ENCODE measurements at regions not wholly inside any gene's neighbourhood (a gene's known extent, or its start where the extent isn't known, plus 50 kb on each side); places are given as distances from the start of the nearest gene placed in this dataset.
"Not testable (repeated sequence)": the region's sequence is repeated elsewhere in the genome, so short reads cannot be mapped to it uniquely, and the experiment has no call there.

DNA sequence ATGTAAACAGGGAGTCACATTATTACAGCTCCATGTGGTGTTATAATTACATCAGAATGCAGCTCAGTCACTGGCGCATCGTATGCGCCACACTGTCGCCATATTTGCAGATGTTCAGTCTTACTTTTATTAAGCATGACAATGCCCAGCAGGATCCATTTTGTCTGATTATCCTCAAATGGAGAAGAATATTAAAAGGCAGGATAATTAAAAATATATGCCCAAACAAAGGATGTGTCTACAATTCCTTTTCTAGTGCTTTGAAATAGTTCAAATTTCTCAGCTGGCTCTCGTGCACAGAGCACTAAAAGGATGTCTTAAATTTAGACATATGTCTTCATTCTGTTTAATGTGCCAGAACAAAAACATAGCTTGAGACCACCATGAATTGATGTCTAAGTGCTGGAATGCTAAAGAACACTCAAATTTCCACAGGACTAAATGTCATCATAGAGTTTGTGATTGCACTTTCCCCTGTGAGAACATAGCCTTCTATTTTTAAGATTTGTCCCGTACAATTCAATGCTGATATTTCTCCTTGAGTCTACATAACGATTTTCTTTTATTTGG is 168.0 kb downstream of the DKK1 start:
- DNase-seq (ENCODE audit: low read depth) = no peak

- no peak for DNase-seq (ENCODE audit: low read depth)
Observed at GRCh38 chr10:52483587-52483986, 169.5 kb downstream of the DKK1 start.

DNA sequence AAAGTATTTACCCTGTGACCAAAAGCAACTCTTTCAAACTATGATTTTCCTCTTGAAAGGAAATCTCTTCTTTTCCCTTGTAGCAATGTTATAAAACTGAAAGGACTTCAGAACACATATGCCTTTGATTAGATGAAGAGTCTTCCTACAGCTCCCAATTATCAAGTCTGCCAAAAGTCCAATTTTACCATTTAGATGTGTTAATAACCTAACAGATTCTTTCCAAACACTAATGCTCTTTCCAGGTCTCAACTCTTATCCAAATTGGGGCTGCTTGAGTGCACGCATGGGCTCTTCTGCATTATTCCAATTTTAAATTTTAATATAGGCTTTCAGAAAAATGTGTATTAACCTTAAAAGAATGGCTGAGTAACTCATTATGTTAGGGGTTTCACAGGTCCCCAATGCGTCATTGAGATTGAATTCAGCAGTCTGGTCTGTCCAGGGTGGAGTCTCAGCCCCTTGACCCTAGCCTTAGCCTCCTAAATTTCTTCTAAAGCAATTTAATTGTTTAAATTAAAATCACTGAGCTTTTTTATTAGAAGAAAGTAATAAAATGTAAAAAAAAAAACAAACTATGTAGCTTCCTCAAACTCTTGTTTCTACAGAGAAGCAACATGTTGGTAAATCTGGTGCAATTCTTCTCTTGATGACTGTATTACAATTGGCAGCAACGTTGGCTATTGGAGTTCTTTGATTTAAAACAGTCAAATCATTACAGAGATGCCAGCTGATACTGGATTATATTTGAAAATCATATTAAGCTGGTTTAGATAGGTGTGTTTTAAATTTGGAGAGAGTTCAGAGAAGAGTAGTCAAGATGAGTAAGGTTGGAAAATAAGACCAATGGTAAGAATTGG is 170.4 kb downstream of the DKK1 start:
- no peak for DNase-seq (ENCODE audit: low read depth)

DNA sequence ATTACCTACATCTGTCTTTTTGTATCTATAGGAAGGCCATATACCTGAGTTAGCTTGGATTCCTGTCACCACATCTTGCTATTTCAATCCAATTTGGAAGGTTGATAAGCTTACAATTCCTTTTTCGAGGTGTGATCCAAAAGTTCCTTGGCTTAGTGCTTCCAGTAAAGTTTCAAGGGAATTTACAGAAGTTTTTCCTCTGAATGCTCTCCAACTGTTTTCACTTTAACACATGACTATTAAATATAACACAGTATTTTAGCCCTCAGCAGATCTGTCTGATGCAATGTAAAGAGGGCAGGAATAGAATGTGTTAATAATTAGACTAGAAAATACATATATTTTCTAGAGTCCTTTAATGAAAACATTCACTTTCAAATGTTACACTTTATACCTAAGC is 171.4 kb downstream of the DKK1 start:
- no peak for DNase-seq (ENCODE audit: low read depth)

- no peak for DNase-seq (ENCODE audit: low read depth)
Observed at GRCh38 chr10:52486840-52487611, 172.9 kb downstream of the DKK1 start.

GRCh38 chr10:52488606-52489485 is 174.8 kb downstream of the DKK1 start:
- DNase-seq (ENCODE audit: low read depth) = no peak

- DNase-seq (ENCODE audit: low read depth) = no peak
Observed at GRCh38 chr10:52491246-52491995, 177.3 kb downstream of the DKK1 start.

DNA sequence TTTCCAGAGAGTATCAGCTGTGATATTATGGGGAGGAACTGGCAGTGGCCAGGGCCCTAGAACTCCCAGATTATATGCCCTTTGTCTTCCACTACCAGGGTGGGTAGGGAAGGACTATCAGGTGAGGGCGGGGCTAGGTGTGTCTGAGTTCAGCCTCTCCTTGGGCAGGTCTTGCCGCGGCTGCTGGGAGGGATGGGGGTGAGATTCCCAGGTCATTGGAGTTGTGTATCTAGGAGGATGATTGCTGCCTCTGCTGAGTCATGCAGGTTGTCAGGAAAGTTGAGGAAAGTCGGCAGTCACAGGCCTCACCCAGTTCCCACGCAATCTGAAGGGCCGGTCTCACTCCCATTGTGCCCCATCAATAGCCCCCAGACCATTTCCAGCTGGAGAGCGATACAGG is 185.2 kb downstream of the DKK1 start:
- no peak for DNase-seq (ENCODE audit: low read depth)

- DNase-seq (ENCODE audit: low read depth) = no peak
Observed at GRCh38 chr10:52500476-52500875, 186.4 kb downstream of the DKK1 start.

- DNase-seq (ENCODE audit: low read depth) = no peak
Observed at GRCh38 chr10:52502237-52502636, 188.2 kb downstream of the DKK1 start.

DNA sequence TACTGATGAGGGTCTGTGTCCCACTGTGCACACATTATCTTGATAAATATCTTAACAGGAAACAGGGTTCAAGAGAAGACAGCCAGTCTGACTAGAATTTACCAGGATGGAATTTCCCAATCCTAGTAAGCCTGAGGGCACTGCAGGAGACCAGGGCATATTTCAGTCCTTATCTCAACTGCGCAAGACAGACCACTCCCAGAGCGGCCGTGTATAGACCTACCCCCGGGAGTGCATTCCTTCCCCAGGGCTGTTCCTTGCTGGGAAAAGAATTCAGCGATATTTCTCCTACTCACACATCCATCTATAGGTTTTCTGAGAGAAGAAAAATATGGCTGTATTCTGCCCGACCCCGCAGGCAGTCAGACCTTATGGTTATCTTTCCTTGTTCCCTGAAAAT is 191.3 kb downstream of the DKK1 start:
- DNase-seq (ENCODE audit: low read depth) = not testable (repeated sequence)

DNA sequence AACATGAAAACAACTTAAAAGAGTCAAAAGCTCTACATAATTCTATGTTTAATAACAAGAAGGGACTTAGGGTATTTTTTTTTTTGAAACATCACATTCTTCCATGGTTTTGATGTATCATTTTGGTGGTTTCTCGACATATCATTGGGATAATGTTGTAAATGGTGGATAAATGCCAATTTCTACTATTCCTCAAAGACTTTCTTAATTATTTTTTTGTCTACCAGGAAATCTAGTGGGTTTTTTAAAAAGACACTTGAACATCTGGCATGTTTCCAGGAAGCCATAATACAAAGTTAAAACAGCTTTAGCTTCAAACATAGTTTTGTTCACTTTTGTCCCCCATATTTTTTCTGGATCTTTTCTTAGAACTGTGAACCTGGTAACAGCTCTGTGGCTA is 200.4 kb downstream of the DKK1 start:
- DNase-seq (ENCODE audit: low read depth) = no peak

DNA sequence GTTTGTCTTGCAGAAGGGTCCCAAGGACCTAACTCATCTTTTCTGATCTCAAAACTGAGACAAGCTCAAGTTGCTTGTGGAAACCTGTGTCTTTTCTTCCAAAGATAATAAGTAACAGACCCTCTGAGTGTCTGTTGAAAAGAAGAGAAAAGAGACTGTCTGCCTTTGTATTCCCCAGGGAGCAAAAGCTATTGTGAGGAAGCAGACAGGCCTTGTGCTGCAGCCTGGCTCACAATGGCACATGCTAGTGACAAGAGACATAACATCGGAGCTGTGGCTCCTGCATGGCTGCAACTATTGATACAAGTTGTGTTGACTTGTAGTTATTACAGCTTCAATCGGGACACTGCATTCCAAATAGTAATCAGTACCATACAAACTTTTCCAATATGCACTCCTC is 202.9 kb downstream of the DKK1 start:
- no peak for DNase-seq (ENCODE audit: low read depth)

DNA sequence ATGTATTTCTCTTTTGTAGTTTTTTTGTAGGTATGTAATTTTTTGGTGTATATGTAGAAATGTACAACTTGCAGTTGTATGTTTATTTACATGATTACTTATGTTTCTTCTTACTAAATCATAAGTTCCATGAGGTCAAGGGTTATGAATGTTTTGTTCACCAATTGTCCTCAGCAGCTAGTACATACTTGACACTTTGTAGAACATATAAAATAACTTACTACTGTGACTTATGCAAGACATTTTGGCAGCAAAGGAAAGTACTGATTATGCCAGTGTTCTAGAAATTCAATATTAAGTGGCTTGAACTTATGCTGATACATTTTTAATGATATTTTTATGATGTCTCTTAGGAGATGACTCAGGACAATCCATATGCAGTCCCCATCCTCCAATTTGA is 209.6 kb downstream of the DKK1 start:
- DNase-seq (ENCODE audit: low read depth) = no peak

- no peak for DNase-seq (ENCODE audit: low read depth)
Observed at GRCh38 chr10:52525761-52526160, 211.7 kb downstream of the DKK1 start.

DNA sequence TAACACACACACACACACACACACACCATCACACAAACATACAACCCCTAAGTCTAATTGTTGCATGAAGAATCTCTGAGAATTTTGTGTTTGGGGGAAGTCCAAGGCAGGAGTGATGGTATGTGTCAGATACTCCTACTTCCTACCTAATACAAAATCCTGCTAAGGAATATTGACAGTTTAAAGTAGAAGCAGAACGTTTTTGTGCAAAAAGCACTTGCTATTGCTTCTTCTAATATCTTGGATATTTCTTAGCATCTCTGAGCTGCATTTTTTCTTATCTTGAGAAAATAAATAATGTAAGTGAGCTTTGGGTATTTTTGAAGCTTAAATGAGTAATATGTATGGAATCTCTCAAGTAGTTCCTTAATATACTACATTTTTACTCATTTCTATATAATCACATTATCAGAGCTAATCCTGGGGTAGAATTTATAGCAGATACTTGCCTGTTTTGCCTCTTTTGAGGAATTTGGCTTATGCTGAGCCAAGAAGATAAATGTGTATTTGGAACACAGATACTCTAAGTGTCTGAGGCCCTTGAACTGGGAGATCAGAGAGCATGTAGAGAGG is 212.3 kb downstream of the DKK1 start:
- no peak for DNase-seq (ENCODE audit: low read depth)

DNA sequence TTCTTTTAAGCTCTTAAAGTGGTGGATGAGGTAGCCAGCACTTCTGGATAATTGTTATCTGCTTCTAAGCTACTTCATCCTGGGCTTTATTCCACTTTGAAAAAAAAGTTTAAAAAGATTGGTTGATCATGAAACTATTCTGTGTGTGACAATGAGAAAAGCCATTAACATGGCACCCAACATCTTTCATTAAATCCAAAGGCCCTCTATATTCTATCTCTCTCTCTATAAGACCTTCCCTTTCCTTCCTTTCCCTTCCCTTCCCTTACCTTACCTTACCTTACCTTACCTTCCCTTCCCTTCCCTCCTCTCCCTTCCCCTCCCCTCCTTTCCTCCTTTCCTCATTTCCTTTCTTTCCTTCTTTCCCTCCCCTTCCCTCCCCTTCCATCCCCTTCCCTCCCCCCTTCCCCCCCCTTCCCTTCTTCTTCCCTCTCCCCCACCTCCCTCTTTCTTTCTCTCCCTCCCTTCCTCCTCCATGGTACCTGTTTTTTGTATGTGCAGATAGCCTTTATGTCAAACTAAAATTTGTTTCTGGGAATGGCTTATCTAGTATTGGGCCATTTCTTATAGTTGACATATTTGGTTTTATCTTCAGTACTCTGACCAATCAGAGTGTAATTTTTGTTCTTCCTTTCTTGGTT is 218.7 kb downstream of the DKK1 start:
- no peak for DNase-seq (ENCODE audit: low read depth)

DNA sequence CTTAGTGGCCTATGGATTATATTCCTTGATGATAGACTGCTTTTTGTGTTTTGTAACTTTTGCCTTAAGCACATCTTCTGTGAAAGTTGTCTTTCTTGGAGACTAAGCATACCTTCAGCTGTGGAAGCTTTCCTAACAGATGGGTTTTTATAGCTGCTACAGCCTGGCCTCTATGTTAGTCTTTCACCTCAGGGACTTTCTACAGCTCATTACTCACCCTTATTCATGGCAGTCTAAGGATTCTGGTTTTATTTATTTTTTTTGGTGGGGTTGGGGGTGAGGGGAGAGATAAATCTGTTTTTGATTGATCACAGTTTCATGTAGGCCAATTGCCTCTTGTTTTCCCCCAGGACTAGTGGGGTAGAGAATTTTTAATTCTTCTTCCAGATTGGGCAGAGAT is 219.9 kb downstream of the DKK1 start:
- no peak for DNase-seq (ENCODE audit: low read depth)

DNA sequence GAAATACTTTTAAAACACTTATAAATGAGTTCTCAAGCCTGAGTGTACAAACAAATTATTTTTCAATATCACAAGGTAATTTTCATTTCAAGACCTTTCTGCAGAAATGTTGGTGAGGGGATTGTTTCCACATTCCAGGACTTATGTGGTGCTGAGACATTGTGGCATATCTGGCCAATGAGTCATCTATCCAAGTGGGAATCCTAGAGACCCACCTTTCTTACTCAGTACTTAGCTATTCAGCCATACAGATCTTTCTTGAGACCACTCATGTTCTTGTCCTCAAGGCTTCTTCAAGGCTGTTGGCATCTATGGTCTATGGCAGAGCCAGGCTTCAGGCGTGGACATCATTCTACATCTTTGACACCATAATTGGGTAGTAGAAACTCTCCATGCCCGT is 225.4 kb downstream of the DKK1 start:
- no peak for DNase-seq (ENCODE audit: low read depth)

DNA sequence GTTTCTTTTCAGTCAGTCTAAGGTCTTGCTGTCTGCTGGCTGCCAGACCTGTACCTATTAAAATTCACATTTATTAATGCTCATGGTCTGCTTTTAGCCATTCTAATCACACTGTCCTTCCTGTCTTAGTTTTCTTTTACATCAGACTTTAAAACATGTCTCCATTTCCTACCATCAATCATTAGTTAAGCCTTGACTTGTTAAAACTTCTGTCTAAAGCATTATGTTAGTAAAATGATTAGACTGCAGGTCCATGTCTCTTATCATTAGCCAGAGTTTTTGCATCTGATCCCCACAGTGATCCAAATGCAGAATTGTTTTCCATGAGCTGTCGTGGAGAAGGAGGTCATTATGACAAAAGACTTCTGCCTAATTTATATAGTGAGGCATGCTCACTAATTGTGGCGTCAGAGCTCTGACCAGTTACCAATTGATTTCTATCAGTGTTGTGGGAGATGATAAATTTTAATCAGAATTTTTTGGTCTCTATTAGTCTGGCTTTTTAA is 226.5 kb downstream of the DKK1 start:
- no peak for DNase-seq (ENCODE audit: low read depth)
